IgD-negative memory B cell (primary cell): ENCODE measurements at regions not wholly inside any gene's neighbourhood (a gene's known extent, or its start where the extent isn't known, plus 50 kb on each side); places are given as distances from the start of the nearest gene placed in this dataset.

Experiments
- H3K27ac Mint-ChIP-seq, 3 donors: one replicate each; pipeline ENCODE4 v1.8.0; 2020 to 2022; ENCODE audit warnings: mild to moderate bottlenecking in 3 of 3, mixed read lengths in 3 of 3, moderate library complexity in 1 of 3
- H3K27me3 Mint-ChIP-seq: one replicate; pipeline ENCODE4 v1.8.0; 2021; ENCODE audit warnings: mixed read lengths
- H3K36me3 Mint-ChIP-seq: one replicate; pipeline ENCODE4 v1.8.0; 2020; ENCODE audit warnings: mild to moderate bottlenecking, mixed read lengths
- H3K4me1 Mint-ChIP-seq, 3 donors: one replicate each; pipeline ENCODE4 v1.8.0; 2020 to 2022; ENCODE audit warnings: mixed read lengths in 3 of 3, mild to moderate bottlenecking in 1 of 3
- H3K4me3 Mint-ChIP-seq, 4 donors: one replicate each; pipeline ENCODE4 v1.8.0; 2020 to 2022; ENCODE audit warnings: mild to moderate bottlenecking in 4 of 4, mixed read lengths in 4 of 4, moderate library complexity in 3 of 4
- H3K9me3 Mint-ChIP-seq, 3 donors: one replicate each; pipeline ENCODE4 v1.8.0; 2020 to 2021; ENCODE audit warnings: mixed read lengths in 3 of 3, mild to moderate bottlenecking in 1 of 3

GRCh38 chr22:22711532-22711913 is 67.1 kb downstream of the GGTLC2 start:
- Mint-ChIP-seq H3K4me1 (peaks cover 37 to 46% (median 44%) of the 10 kb centered on the region in 3 donors), H3K9me3 (no peaks in the 10 kb centered on the region), H3K4me3 (peak overlapping the region in 3 of 4 donors; percentile 6 to 77 (median 75)), H3K27ac (peak overlapping the region in 2 of 3 donors; percentile 84 to 95), H3K36me3 (no peaks in the 10 kb centered on the region), H3K27me3 (peaks cover 3% of the 10 kb centered on the region)

GRCh38 chr22:22712092-22712658 is 67.8 kb downstream of the GGTLC2 start:
- peaks cover 39 to 44% (median 44%) of the 10 kb centered on the region in 3 donors for H3K4me1 Mint-ChIP-seq
- H3K4me3 Mint-ChIP-seq = peak overlapping the region in 3 of 4 donors; percentile 6 to 77 (median 75)
- H3K9me3 Mint-ChIP-seq = no peaks in the 10 kb centered on the region
- peak overlapping the region in 1 of 3 donors; percentile 95 for H3K27ac Mint-ChIP-seq
- H3K27me3 Mint-ChIP-seq = peaks cover 1% of the 10 kb centered on the region
- H3K36me3 Mint-ChIP-seq = no peaks in the 10 kb centered on the region

- no peaks in the 10 kb centered on the region for H3K9me3 Mint-ChIP-seq
- peak overlapping the region in 1 of 3 donors; percentile 86 for H3K27ac Mint-ChIP-seq
- H3K36me3 Mint-ChIP-seq = no peaks in the 10 kb centered on the region
- H3K4me1 Mint-ChIP-seq = peaks cover 44 to 51% (median 47%) of the 10 kb centered on the region in 3 donors
- H3K27me3 Mint-ChIP-seq = no peaks in the 10 kb centered on the region
- H3K4me3 Mint-ChIP-seq = peak overlapping the region in 3 of 4 donors; percentile 6 to 80 (median 17)
Observed at GRCh38 chr22:22712666-22713365, 68.4 kb downstream of the GGTLC2 start.

- Mint-ChIP-seq H3K4me1 (peaks cover 47 to 54% (median 49%) of the 10 kb centered on the region in 3 donors), H3K36me3 (no peaks in the 10 kb centered on the region), H3K27me3 (no peaks in the 10 kb centered on the region), H3K4me3 (peak overlapping the region in 2 of 4 donors; percentile 17 to 80), H3K9me3 (no peaks in the 10 kb centered on the region), H3K27ac (peak overlapping the region in 2 of 3 donors; percentile 59 to 86)
Observed at GRCh38 chr22:22713416-22713815, 69.0 kb downstream of the GGTLC2 start.

GRCh38 chr22:22714600-22715335 is 70.4 kb downstream of the GGTLC2 start:
- Mint-ChIP-seq H3K27ac (peak overlapping the region in 2 of 3 donors; percentile 13 to 18), H3K9me3 (no peaks in the 10 kb centered on the region), H3K27me3 (no peaks in the 10 kb centered on the region), H3K4me1 (peaks cover 49 to 54% (median 51%) of the 10 kb centered on the region in 3 donors), H3K4me3 (peak overlapping the region in 3 of 4 donors; percentile 11 to 47 (median 39)), H3K36me3 (no peaks in the 10 kb centered on the region)

- peaks cover 56 to 61% (median 58%) of the 10 kb centered on the region in 3 donors for H3K4me1 Mint-ChIP-seq
- H3K9me3 Mint-ChIP-seq = no peaks in the 10 kb centered on the region
Observed at GRCh38 chr22:22716136-22716665, 71.8 kb downstream of the GGTLC2 start.

GRCh38 chr22:22717664-22718063 is 73.2 kb downstream of the GGTLC2 start:
- H3K27me3 Mint-ChIP-seq = no peaks in the 10 kb centered on the region
- H3K4me3 Mint-ChIP-seq = no peak overlapping the region
- peaks cover 52 to 66% (median 56%) of the 10 kb centered on the region in 3 donors for H3K4me1 Mint-ChIP-seq
- no peaks in the 10 kb centered on the region for H3K9me3 Mint-ChIP-seq
- no peaks in the 10 kb centered on the region for H3K36me3 Mint-ChIP-seq
- H3K27ac Mint-ChIP-seq = no peak overlapping the region

More at GRCh38 chr22:22716136-22716665, 71.8 kb downstream of the GGTLC2 start:
- Mint-ChIP-seq H3K27me3 (no peaks in the 10 kb centered on the region), H3K27ac (peak overlapping the region in 1 of 3 donors; percentile 53), H3K4me3 (peak overlapping the region in 1 of 4 donors; percentile 84), H3K36me3 (no peaks in the 10 kb centered on the region)

GRCh38 chr22:22720201-22720723 is 75.8 kb downstream of the GGTLC2 start:
- Mint-ChIP-seq H3K4me3 (peak overlapping the region; percentile 65 to 90 (median 74)), H3K27me3 (no peaks in the 10 kb centered on the region), H3K36me3 (no peaks in the 10 kb centered on the region), H3K9me3 (no peaks in the 10 kb centered on the region), H3K4me1 (peaks cover 31 to 47% (median 40%) of the 10 kb centered on the region in 3 donors), H3K27ac (peak overlapping the region; percentile 92 to 97 (median 96))

- Mint-ChIP-seq H3K9me3 (no peaks in the 10 kb centered on the region), H3K36me3 (no peaks in the 10 kb centered on the region), H3K4me1 (peaks cover 26 to 42% (median 35%) of the 10 kb centered on the region in 3 donors), H3K27me3 (no peaks in the 10 kb centered on the region), H3K4me3 (peak overlapping the region; percentile 65 to 90 (median 74)), H3K27ac (peak overlapping the region; percentile 92 to 97 (median 96))
Observed at GRCh38 chr22:22720724-22721261, 76.4 kb downstream of the GGTLC2 start.

- Mint-ChIP-seq H3K27me3 (no peaks in the 10 kb centered on the region), H3K36me3 (no peaks in the 10 kb centered on the region), H3K27ac (peak overlapping the region in 2 of 3 donors; percentile 92 to 96), H3K4me1 (peaks cover 26 to 41% (median 39%) of the 10 kb centered on the region in 3 donors), H3K9me3 (no peaks in the 10 kb centered on the region), H3K4me3 (peak overlapping the region in 2 of 4 donors; percentile 28 to 90)
Observed at GRCh38 chr22:22721681-22722354, 77.4 kb downstream of the GGTLC2 start.

GRCh38 chr22:22728382-22728781 is 84.0 kb downstream of the GGTLC2 start:
- no peak overlapping the region for H3K27ac Mint-ChIP-seq
- H3K27me3 Mint-ChIP-seq = peaks cover 3% of the 10 kb centered on the region
- H3K36me3 Mint-ChIP-seq = peaks cover 1% of the 10 kb centered on the region
- no peak overlapping the region for H3K4me3 Mint-ChIP-seq
- no peaks in the 10 kb centered on the region for H3K9me3 Mint-ChIP-seq
- H3K4me1 Mint-ChIP-seq = peaks cover 0 to 11% (median 0%) of the 10 kb centered on the region in 3 donors

- no peak overlapping the region for H3K4me3 Mint-ChIP-seq
- H3K27me3 Mint-ChIP-seq = peaks cover 3% of the 10 kb centered on the region
- H3K4me1 Mint-ChIP-seq = peaks cover 0 to 6% (median 0%) of the 10 kb centered on the region in 3 donors
- H3K27ac Mint-ChIP-seq = no peak overlapping the region
- peaks cover 1% of the 10 kb centered on the region for H3K36me3 Mint-ChIP-seq
- no peaks in the 10 kb centered on the region for H3K9me3 Mint-ChIP-seq
Observed at GRCh38 chr22:22730655-22731373, 86.4 kb downstream of the GGTLC2 start.

GRCh38 chr22:22731374-22731676 is 86.9 kb downstream of the GGTLC2 start:
- Mint-ChIP-seq H3K27ac (no peak overlapping the region), H3K4me1 (peaks cover 0 to 3% (median 2%) of the 10 kb centered on the region in 3 donors), H3K9me3 (no peaks in the 10 kb centered on the region), H3K36me3 (peaks cover 1% of the 10 kb centered on the region), H3K27me3 (peaks cover 3% of the 10 kb centered on the region), H3K4me3 (no peak overlapping the region)
